Right lung (tissue), 2 donors: ENCODE measurements at regions not wholly inside any gene's neighbourhood (a gene's known extent, or its start where the extent isn't known, plus 50 kb on each side); places are given as distances from the start of the nearest gene placed in this dataset.
"Not testable (repeated sequence)": the region's sequence is repeated elsewhere in the genome, so short reads cannot be mapped to it uniquely, and the experiment has no call there.

ENCODE experiments used
- DNase-seq, 2 donors: peaks; one replicate each; pipeline ENCODE4 v3.0.0-alpha.2; 2013

GRCh38 chr3:104362319-104362718, 1004.4 kb upstream of the ALCAM start:
- DNase-seq: no peak

GRCh38 chr3:104367000-104367399, 999.7 kb upstream of the ALCAM start:
- DNase-seq: no peak

- DNase-seq: no peak
These were observed 997.9 kb upstream of the ALCAM start for GRCh38 chr3:104368760-104369159.

- DNase-seq: no peak
These were observed 981.3 kb upstream of the ALCAM start for GRCh38 chr3:104385421-104385820.

- peak in 1 of 2 donors; percentile 21 for DNase-seq
These were observed 978.1 kb upstream of the ALCAM start for GRCh38 chr3:104388619-104389018.

- DNase-seq: no peak
These were observed 974.4 kb upstream of the ALCAM start for GRCh38 chr3:104392327-104392726.

GRCh38 chr3:104396974-104397669, 969.6 kb upstream of the ALCAM start:
- DNase-seq: no peak

GRCh38 chr3:104397713-104398112, 969.0 kb upstream of the ALCAM start:
- no peak for DNase-seq

- no peak for DNase-seq
These were observed 963.8 kb upstream of the ALCAM start for GRCh38 chr3:104402902-104403301.

- DNase-seq: no peak
These were observed 955.0 kb upstream of the ALCAM start for GRCh38 chr3:104411757-104412156.

GRCh38 chr3:104412608-104413580, 953.8 kb upstream of the ALCAM start:
- no peak for DNase-seq

GRCh38 chr3:104428337-104428925, 938.3 kb upstream of the ALCAM start:
- no peak for DNase-seq

GRCh38 chr3:104429727-104430126, 937.0 kb upstream of the ALCAM start:
- DNase-seq: no peak

GRCh38 chr3:104436506-104436905, 930.2 kb upstream of the ALCAM start:
- no peak for DNase-seq

- DNase-seq: peak in 1 of 2 donors; percentile 24
These were observed 929.5 kb upstream of the ALCAM start for GRCh38 chr3:104437131-104437750.

- no peak for DNase-seq
These were observed 928.8 kb upstream of the ALCAM start for GRCh38 chr3:104437891-104438290.

- no peak for DNase-seq
These were observed 928.0 kb upstream of the ALCAM start for GRCh38 chr3:104438706-104439105.

GRCh38 chr3:104445252-104445919, 921.3 kb upstream of the ALCAM start:
- not testable (repeated sequence) for DNase-seq

- no peak for DNase-seq
These were observed 919.0 kb upstream of the ALCAM start for GRCh38 chr3:104447681-104448080.

- DNase-seq: no peak
These were observed 914.0 kb upstream of the ALCAM start for GRCh38 chr3:104452697-104453096.

GRCh38 chr3:104458657-104459056, 908.1 kb upstream of the ALCAM start:
- DNase-seq: no peak
